Natural killer cell (primary cell): ENCODE measurements at regions not wholly inside any gene's neighbourhood (a gene's known extent, or its start where the extent isn't known, plus 50 kb on each side); places are given as distances from the start of the nearest gene placed in this dataset.
"Not testable (repeated sequence)": the region's sequence is repeated elsewhere in the genome, so short reads cannot be mapped to it uniquely, and the experiment has no call there.

ENCODE experiments used
- ATAC-seq, 3 donors: fragments of 150-1000 bp in 2 of 3; fragments of 200-7000 bp in 1 of 3; cut with Tn5 transposase; 1 replicate in 1 of 3; 2 replicates in 2 of 3; pipeline ENCODE4 v1.10.0; 2021; ENCODE audit warnings: mild to moderate bottlenecking in 2 of 3, moderate library complexity in 2 of 3
- DNase-seq, 2 donors: peaks; one replicate each; pipeline versions ENCODE4 v3.0.0 to v3.0.0-alpha.2; 2013 to 2021; ENCODE audit warnings: mixed read lengths in 1 of 2
- H3K27ac ChIP-seq: one replicate; pipeline ENCODE4 v1.5.1; 2013; ENCODE audit warnings: mild to moderate bottlenecking, low read length
- H3K27me3 ChIP-seq: one replicate; pipeline ENCODE4 v1.6.1; 2013; ENCODE audit warnings: low read length; ENCODE audit not compliant: control insufficient read depth, insufficient read depth
- H3K36me3 ChIP-seq: one replicate; pipeline ENCODE4 v1.6.1; 2013; ENCODE audit warnings: low read length; ENCODE audit not compliant: control insufficient read depth, insufficient read depth
- H3K4me1 ChIP-seq: one replicate; pipeline ENCODE4 v1.6.1; 2013; ENCODE audit warnings: low read length; ENCODE audit not compliant: control insufficient read depth, insufficient read depth
- H3K4me3 ChIP-seq: one replicate; pipeline ENCODE4 v1.5.1; 2013; ENCODE audit warnings: low read length
- H3K9me3 ChIP-seq: one replicate; pipeline ENCODE4 v1.6.1; 2013; ENCODE audit warnings: low read length; ENCODE audit not compliant: control insufficient read depth, insufficient read depth
- H3K27ac Mint-ChIP-seq, 2 donors: one replicate each; pipeline ENCODE4 v1.8.0; 2022; ENCODE audit warnings: mild to moderate bottlenecking in 2 of 2, mixed read lengths in 2 of 2, moderate library complexity in 1 of 2
- H3K27me3 Mint-ChIP-seq, 2 donors: one replicate each; pipeline ENCODE4 v1.8.0; 2022; ENCODE audit warnings: low read depth in 2 of 2, mixed read lengths in 2 of 2
- H3K36me3 Mint-ChIP-seq: one replicate; pipeline ENCODE4 v1.8.0; 2022; ENCODE audit warnings: mixed read lengths
- H3K4me1 Mint-ChIP-seq, 2 donors: one replicate each; pipeline ENCODE4 v1.8.0; 2022; ENCODE audit warnings: mixed read lengths in 2 of 2
- H3K4me3 Mint-ChIP-seq: one replicate; pipeline ENCODE4 v1.8.0; 2022; ENCODE audit warnings: mild to moderate bottlenecking, moderate library complexity, mixed read lengths
- H3K9me3 Mint-ChIP-seq, 2 donors: one replicate each; pipeline ENCODE4 v1.8.0; 2022; ENCODE audit warnings: mixed read lengths in 2 of 2
- CTCF ChIP-seq: fragments of 200-600 bp; IDR thresholded peaks from one replicate; pipeline ENCODE4 v1.8.0; 2022; ENCODE audit warnings: antibody characterized with exemption
- WGBS: methylation state at CpG from one replicate; pipeline ENCODE4 v1.1.7; 2013; ENCODE audit warnings: missing lambda C conversion rate; ENCODE audit not compliant: insufficient coverage; 5-methylcytosine and 5-hydroxymethylcytosine counted together
- intact Hi-C: fragments of 100-400 bp; cut with micrococcal nuclease; formaldehyde crosslinking; loops from one replicate; pipeline ENCODE4 v1.14.2; 2022

- no peaks in the 10 kb centered on the region for H3K4me1 Mint-ChIP-seq
- no peak for ATAC-seq
- intact Hi-C loops: no loop called here
Observed at GRCh38 chrX:42362219-42362618, 415.7 kb downstream of the PPP1R2C start.

DNA sequence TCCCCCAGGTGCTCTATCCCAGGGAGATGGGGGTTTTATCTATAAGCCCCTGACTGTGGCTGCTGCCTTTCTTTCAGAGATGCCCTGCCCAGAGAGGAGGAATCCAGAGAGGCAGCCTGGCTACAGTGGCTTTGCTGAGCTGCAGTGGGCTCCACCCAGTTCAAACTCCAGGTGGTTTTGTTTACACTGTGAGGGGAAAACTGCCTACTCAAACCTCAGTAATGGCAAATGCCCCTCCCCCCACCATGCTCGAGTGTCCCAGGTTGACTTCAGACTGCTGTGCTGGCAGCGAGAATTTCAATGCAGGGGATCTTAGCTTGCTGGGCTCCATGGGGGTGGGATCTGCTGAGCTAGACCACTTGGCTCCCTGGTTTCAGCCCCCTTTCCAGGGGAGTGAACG lies 419.6 kb upstream of the CASK start:
- H3K4me3 Mint-ChIP-seq, DNase-seq, H3K27ac ChIP-seq, H3K9me3 Mint-ChIP-seq, H3K4me1 Mint-ChIP-seq, H3K27me3 ChIP-seq, H3K4me3 ChIP-seq, H3K36me3 ChIP-seq, intact Hi-C loops, H3K9me3 ChIP-seq, H3K36me3 Mint-ChIP-seq, H3K4me1 ChIP-seq, ATAC-seq, H3K27ac Mint-ChIP-seq: not testable (repeated sequence)
- 88% methylated on average over 2 of the region's 3 CpGs for WGBS
- peaks cover 3 to 23% of the 10 kb centered on the region in 2 donors for H3K27me3 Mint-ChIP-seq

More at GRCh38 chrX:42362219-42362618, 415.7 kb downstream of the PPP1R2C start:
- Histone ChIP-seq H3K36me3 (no peaks in the 10 kb centered on the region), H3K27ac (no peak overlapping the region), H3K4me1 (no peaks in the 10 kb centered on the region), H3K27me3 (no peaks in the 10 kb centered on the region), H3K9me3 (no peaks in the 10 kb centered on the region), H3K4me3 (no peak overlapping the region)
- no peak for TF ChIP-seq CTCF
- Mint-ChIP-seq H3K27me3 (peaks cover 0 to 11% of the 10 kb centered on the region in 2 donors), H3K36me3 (no peaks in the 10 kb centered on the region), H3K27ac (no peak overlapping the region), H3K9me3 (no peaks in the 10 kb centered on the region), H3K4me3 (no peak overlapping the region)
- 93% methylated on average over 1 of the region's 1 CpG for WGBS
- no peak for DNase-seq
